Stomach (tissue), 4 donors: ENCODE measurements at regions not wholly inside any gene's neighbourhood (a gene's known extent, or its start where the extent isn't known, plus 50 kb on each side); places are given as distances from the start of the nearest gene placed in this dataset.
"Not testable (repeated sequence)": the region's sequence is repeated elsewhere in the genome, so short reads cannot be mapped to it uniquely, and the experiment has no call there.

ENCODE experiments used
- CTCF ChIP-seq, 7 experiments: fragments of 450-650 bp in 4 of 7; fragments of 200-600 bp in 3 of 7; sonication (generic) in 3 of 7; IDR thresholded peaks; one replicate each; pipeline ENCODE4 v1.5.1; 2016 to 2019; ENCODE audit warnings: antibody characterized with exemption in 7 of 7, control low read depth in 2 of 7, mild to moderate bottlenecking in 1 of 7
- POLR2A ChIP-seq, 4 donors: fragments of 450-650 bp; IDR thresholded peaks; one replicate each; pipeline ENCODE4 v1.6.1; 2016; ENCODE audit warnings: antibody characterized with exemption in 4 of 4, control low read depth in 2 of 4, mild to moderate bottlenecking in 1 of 4, moderate library complexity in 1 of 4

- TF ChIP-seq CTCF, POLR2A (IDR thresholded peaks at IDR 0.05): not testable (repeated sequence)
These were observed 87.7 kb upstream of the PLGLB2 start for GRCh38 chr2:87660164-87660563.
